ENCODE measurements at regions not wholly inside any gene's neighbourhood (a gene's known extent, or its start where the extent isn't known, plus 50 kb on each side); places are given as distances from the start of the nearest gene placed in this dataset.

GRCh38 chr5:60223342-60223741 is 329.8 kb upstream of the PDE4D start:
- no peaks in the 10 kb centered on the region for H3K36me3 ChIP-seq (ENCODE audit: insufficient read depth, low read length)
- ATAC-seq (ENCODE audit: poor library complexity) = no peak
- Mint-ChIP-seq H3K27me3 (no peaks in the 10 kb centered on the region), H3K36me3 (ENCODE audit: low read depth) (no peaks in the 10 kb centered on the region), H3K27ac (no peak overlapping the region), H3K4me1 (ENCODE audit: low read depth) (no peaks in the 10 kb centered on the region), H3K9me3 (no peaks in the 10 kb centered on the region), H3K4me3 (no peak overlapping the region)
- no peaks in the 10 kb centered on the region for H3K27me3 ChIP-seq (ENCODE audit: control insufficient read depth in 1 of 2, insufficient read depth in 2 of 2, low read length in 2 of 2)
- intact Hi-C loops (cut with DNase I, micrococcal nuclease) = no loop called here
- no peak for TF ChIP-seq CTCF (IDR thresholded peaks at IDR 0.05)
- POLR2A ChIA-PET = no interaction called here
- no peak overlapping the region for H3K4me3 ChIP-seq (ENCODE audit: low read length)
- H3K9me3 ChIP-seq (ENCODE audit: control insufficient read depth in 1 of 2, insufficient read depth in 1 of 2, low read length in 2 of 2) = peaks cover 0 to 3% of the 10 kb centered on the region in 2 experiments
- H3K27ac ChIP-seq (ENCODE audit: low read depth in 1 of 2, low read length in 2 of 2) = no peak overlapping the region
- H3K4me1 ChIP-seq (ENCODE audit: insufficient read depth, low read length) = no peaks in the 10 kb centered on the region
- DNase-seq = no peak
- CTCF ChIA-PET = no interaction called here

- Mint-ChIP-seq H3K4me3 (no peak overlapping the region), H3K9me3 (peaks cover 3% of the 10 kb centered on the region), H3K27me3 (no peaks in the 10 kb centered on the region), H3K36me3 (ENCODE audit: low read depth) (no peaks in the 10 kb centered on the region), H3K27ac (no peak overlapping the region), H3K4me1 (ENCODE audit: low read depth) (no peaks in the 10 kb centered on the region)
- DNase-seq (no peak), ATAC-seq (ENCODE audit: poor library complexity) (no peak)
- Histone ChIP-seq H3K4me1 (ENCODE audit: insufficient read depth, low read length) (no peaks in the 10 kb centered on the region), H3K27me3 (ENCODE audit: control insufficient read depth in 1 of 2, insufficient read depth in 2 of 2, low read length in 2 of 2) (no peaks in the 10 kb centered on the region), H3K4me3 (ENCODE audit: low read length) (no peak overlapping the region), H3K36me3 (ENCODE audit: insufficient read depth, low read length) (no peaks in the 10 kb centered on the region), H3K9me3 (ENCODE audit: control insufficient read depth in 1 of 2, insufficient read depth in 1 of 2, low read length in 2 of 2) (peaks cover 0 to 3% of the 10 kb centered on the region in 2 experiments), H3K27ac (ENCODE audit: low read depth in 1 of 2, low read length in 2 of 2) (no peak overlapping the region)
- no peak for TF ChIP-seq CTCF (IDR thresholded peaks at IDR 0.05)
- POLR2A ChIA-PET = no interaction called here
- CTCF ChIA-PET = no interaction called here
- intact Hi-C loops (cut with DNase I, micrococcal nuclease) = no loop called here
Observed at GRCh38 chr5:60219921-60220320, 326.4 kb upstream of the PDE4D start.

GRCh38 chr5:60210810-60211209 is 317.3 kb upstream of the PDE4D start:
- CTCF ChIA-PET = no interaction called here
- TF ChIP-seq CTCF (IDR thresholded peaks at IDR 0.05) = no peak
- H3K4me1 Mint-ChIP-seq (ENCODE audit: low read depth) = no peaks in the 10 kb centered on the region
- ATAC-seq (ENCODE audit: poor library complexity) = no peak
- no peaks in the 10 kb centered on the region for H3K27me3 Mint-ChIP-seq
- H3K36me3 ChIP-seq (ENCODE audit: insufficient read depth, low read length) = no peaks in the 10 kb centered on the region
- no peak overlapping the region for H3K4me3 ChIP-seq (ENCODE audit: low read length)
- peaks cover 0 to 8% of the 10 kb centered on the region in 2 experiments for H3K9me3 ChIP-seq (ENCODE audit: control insufficient read depth in 1 of 2, insufficient read depth in 1 of 2, low read length in 2 of 2)
- H3K9me3 Mint-ChIP-seq = peaks cover 3% of the 10 kb centered on the region
- no peaks in the 10 kb centered on the region for H3K27me3 ChIP-seq (ENCODE audit: control insufficient read depth in 1 of 2, insufficient read depth in 2 of 2, low read length in 2 of 2)
- intact Hi-C loops (cut with DNase I, micrococcal nuclease) = no loop called here
- POLR2A ChIA-PET = no interaction called here
- H3K36me3 Mint-ChIP-seq (ENCODE audit: low read depth) = no peaks in the 10 kb centered on the region
- DNase-seq = no peak
- H3K27ac Mint-ChIP-seq = no peak overlapping the region
- H3K4me1 ChIP-seq (ENCODE audit: insufficient read depth, low read length) = no peaks in the 10 kb centered on the region
- H3K27ac ChIP-seq (ENCODE audit: low read depth in 1 of 2, low read length in 2 of 2) = no peak overlapping the region
- H3K4me3 Mint-ChIP-seq = no peak overlapping the region
